H1 (cell line): ENCODE measurements at regions not wholly inside any gene's neighbourhood (a gene's known extent, or its start where the extent isn't known, plus 50 kb on each side); places are given as distances from the start of the nearest gene placed in this dataset.

Source experiments
- CTCF ChIA-PET: fragments of 300-600 bp; sonication (Branson Sonifier 250); formaldehyde crosslinking; loops from one replicate; lab custom pipeline; 2021; ENCODE audit not compliant: partially characterized antibody; lab: Charles Lee
- POLR2A ChIA-PET: fragments of 300-600 bp; sonication (Branson Sonifier 250); formaldehyde crosslinking; loops from one replicate; lab custom pipeline; 2021; ENCODE audit warnings: inconsistent platforms; ENCODE audit not compliant: partially characterized antibody; lab: Charles Lee
- DNase-seq, 2 experiments: peaks; one replicate each; pipeline versions ENCODE4 v3.0.0 to v3.0.0-alpha.2; 2010 to 2022; ENCODE audit warnings: low spot score in 2 of 2, low read depth in 1 of 2, mixed read lengths in 1 of 2
- FAIRE-seq: peaks from 2 replicates; lab custom pipeline; 2011; peaks lifted over from hg19 to GRCh38; lab: Jason Lieb, UNC
- H2AFZ ChIP-seq: 2 replicates; pipeline ENCODE4 v1.8.1; 2012; ENCODE audit warnings: low read length, inconsistent platforms
- H2AK5ac ChIP-seq: 2 replicates; pipeline ENCODE4 v1.6.1; 2013; ENCODE audit warnings: low read depth, low read length
- H2BK120ac ChIP-seq: replicated peaks from 2 replicates; pipeline ENCODE3; 2013; ENCODE audit warnings: low read depth, low read length, inconsistent platforms
- H2BK12ac ChIP-seq: 2 replicates; pipeline ENCODE4 v1.6.1; 2013; ENCODE audit warnings: low read depth, low read length
- H2BK15ac ChIP-seq: 2 replicates; pipeline ENCODE4 v1.6.1; 2013; ENCODE audit warnings: low read length
- H2BK20ac ChIP-seq: 2 replicates; pipeline ENCODE4 v1.6.1; 2013; ENCODE audit warnings: low read length
- H2BK5ac ChIP-seq: 2 replicates; pipeline ENCODE4 v1.6.1; 2013; ENCODE audit warnings: low read depth, low read length
- H3K14ac ChIP-seq: 2 replicates; pipeline ENCODE4 v1.6.1; 2013; ENCODE audit warnings: inconsistent platforms; ENCODE audit not compliant: insufficient read length
- H3K18ac ChIP-seq: 2 replicates; pipeline ENCODE4 v1.6.1; 2013; ENCODE audit warnings: low read length; ENCODE audit errors: extremely low read depth
- H3K23ac ChIP-seq: 2 replicates; pipeline ENCODE4 v1.6.1; 2013; ENCODE audit warnings: inconsistent platforms; ENCODE audit not compliant: insufficient read length
- H3K23me2 ChIP-seq: 2 replicates; pipeline ENCODE4 v1.6.1; 2013; ENCODE audit warnings: low read depth, low read length
- H3K27ac ChIP-seq: 2 replicates; pipeline ENCODE4 v1.6.1; 2011; ENCODE audit warnings: low read depth, low read length, inconsistent platforms
- H3K27me3 ChIP-seq, 4 experiments: replicated peaks in 1 of 4; 1 replicate in 1 of 4; 2 replicates in 3 of 4; pipeline versions ENCODE4 v1.6.1 to v1.8.1; 2011 to 2013; ENCODE audit warnings: low read length in 3 of 4, mild to moderate bottlenecking in 3 of 4, inconsistent platforms in 2 of 4, mixed read lengths in 2 of 4, moderate library complexity in 1 of 4; ENCODE audit not compliant: control insufficient read depth in 3 of 4, insufficient read depth in 3 of 4; ENCODE audit errors: extremely low read depth in 1 of 4
- H3K36me3 ChIP-seq, 4 experiments: 2 replicates each; pipeline versions ENCODE4 v1.6.1 to v1.8.1; 2011 to 2013; ENCODE audit warnings: mild to moderate bottlenecking in 4 of 4, low read length in 3 of 4, moderate library complexity in 2 of 4, control low read depth in 1 of 4, inconsistent platforms in 1 of 4; ENCODE audit not compliant: insufficient read depth in 4 of 4, control insufficient read depth in 2 of 4
- H3K4ac ChIP-seq: replicated peaks from 2 replicates; pipeline ENCODE3; 2013; ENCODE audit warnings: low read length, low read depth, mixed read lengths, inconsistent platforms; ENCODE audit not compliant: insufficient read length
- H3K4me1 ChIP-seq, 4 experiments: replicated peaks in 1 of 4; 1 replicate in 1 of 4; 2 replicates in 3 of 4; pipeline versions ENCODE4 v1.6.1 to v1.8.1; 2011 to 2013; ENCODE audit warnings: low read length in 3 of 4, inconsistent platforms in 2 of 4, mixed read lengths in 1 of 4; ENCODE audit not compliant: insufficient read depth in 4 of 4, control insufficient read depth in 3 of 4
- H3K4me2 ChIP-seq, 2 experiments: 2 replicates each; pipeline versions ENCODE4 v1.6.1 to v1.8.1; 2011 to 2013; ENCODE audit warnings: low read depth in 2 of 2, low read length in 2 of 2, control low read depth in 1 of 2, inconsistent platforms in 1 of 2, mild to moderate bottlenecking in 1 of 2; ENCODE audit not compliant: insufficient read depth in 1 of 2
- H3K4me3 ChIP-seq, 4 experiments: fragments of 200-600, 300-600 bp in 1 of 4; sonication (generic), shearing (Covaris generic), sonication (Bioruptor Twin) in 1 of 4; 2 replicates each; pipeline versions ENCODE4 v1.5.1 to v1.8.1; 2011 to 2016; ENCODE audit warnings: low read length in 4 of 4, low read depth in 3 of 4, control low read depth in 2 of 4, inconsistent platforms in 2 of 4, mild to moderate bottlenecking in 2 of 4, mixed read lengths in 1 of 4, moderate library complexity in 1 of 4; ENCODE audit not compliant: insufficient read depth in 2 of 4; ENCODE audit errors: extremely low read depth in 1 of 4
- H3K56ac ChIP-seq: replicated peaks from 2 replicates; pipeline ENCODE3; 2013; ENCODE audit warnings: low read depth, mild to moderate bottlenecking, mixed read lengths, low read length, inconsistent platforms; ENCODE audit not compliant: insufficient read length
- H3K79me1 ChIP-seq: 2 replicates; pipeline ENCODE4 v1.6.1; 2013; ENCODE audit warnings: low read depth, low read length, control low read depth
- H3K79me2 ChIP-seq, 2 experiments: 2 replicates each; pipeline versions ENCODE4 v1.6.1 to v1.8.1; 2012 to 2013; ENCODE audit warnings: low read length in 2 of 2, mild to moderate bottlenecking in 2 of 2, inconsistent platforms in 1 of 2; ENCODE audit not compliant: insufficient read depth in 2 of 2, control insufficient read depth in 1 of 2
- H3K9ac ChIP-seq, 4 experiments: replicated peaks in 1 of 4; 1 replicate in 1 of 4; 2 replicates in 3 of 4; pipeline versions ENCODE4 v1.6.1 to v1.8.1; 2011 to 2013; ENCODE audit warnings: low read depth in 3 of 4, low read length in 3 of 4, control low read depth in 2 of 4, mild to moderate bottlenecking in 2 of 4, moderate library complexity in 2 of 4, inconsistent platforms in 1 of 4; ENCODE audit errors: extremely low read depth in 1 of 4
- H3K9me3 ChIP-seq, 2 experiments: 2 replicates each; pipeline versions ENCODE4 v1.6.1 to v1.8.1; 2012 to 2013; ENCODE audit warnings: mild to moderate bottlenecking in 2 of 2, moderate library complexity in 2 of 2, control low read depth in 1 of 2, inconsistent platforms in 1 of 2, low read depth in 1 of 2, low read length in 1 of 2, mixed read lengths in 1 of 2; ENCODE audit not compliant: insufficient read depth in 2 of 2
- H4K20me1 ChIP-seq, 2 experiments: replicated peaks in 1 of 2; 2 replicates each; pipeline versions ENCODE3 to v1.8.1; 2011 to 2013; ENCODE audit warnings: inconsistent platforms in 2 of 2, low read length in 2 of 2, mild to moderate bottlenecking in 1 of 2; ENCODE audit not compliant: insufficient read depth in 2 of 2, control insufficient read depth in 1 of 2
- H4K5ac ChIP-seq: 2 replicates; pipeline ENCODE4 v1.6.1; 2013; ENCODE audit warnings: low read length, low read depth, mixed read lengths, inconsistent platforms; ENCODE audit not compliant: insufficient read length
- H4K8ac ChIP-seq: 2 replicates; pipeline ENCODE4 v1.8.0; 2013; ENCODE audit warnings: mild to moderate bottlenecking, moderate library complexity, low read length, inconsistent platforms; ENCODE audit not compliant: insufficient read depth; ENCODE audit errors: extremely low read depth
- H4K91ac ChIP-seq: replicated peaks from 2 replicates; pipeline ENCODE3; 2013; ENCODE audit warnings: low read length, mixed read lengths, inconsistent platforms; ENCODE audit not compliant: insufficient read length
- ATF2 ChIP-seq: IDR thresholded peaks from 2 replicates; pipeline ENCODE4 v1.6.1; 2012; ENCODE audit warnings: low read length, inconsistent platforms
- BACH1 ChIP-seq: IDR thresholded peaks from 2 replicates; pipeline ENCODE4 v1.6.1; 2012; ENCODE audit warnings: low read length, improper control_type of control experiment
- CEBPB ChIP-seq: IDR thresholded peaks from 2 replicates; pipeline ENCODE4 v1.6.1; 2012; ENCODE audit warnings: low read depth, low read length
- CTCF ChIP-seq, 3 experiments: IDR thresholded peaks; 1 replicate in 2 of 3; 2 replicates in 1 of 3; pipeline versions ENCODE4 v1.5.1 to v1.6.1; 2011; ENCODE audit warnings: low read length in 3 of 3, mild to moderate bottlenecking in 3 of 3, inconsistent platforms in 2 of 3, low read depth in 1 of 3, moderate library complexity in 1 of 3; ENCODE audit not compliant: insufficient read depth in 1 of 3; ENCODE audit errors: control extremely low read depth in 1 of 3
- EP300 ChIP-seq, 2 experiments: IDR thresholded peaks; 1 replicate in 1 of 2; 2 replicates in 1 of 2; pipeline ENCODE4 v1.6.1; 2011 to 2012; ENCODE audit warnings: low read depth in 2 of 2, low read length in 2 of 2, mild to moderate bottlenecking in 2 of 2, borderline replicate concordance in 1 of 2, inconsistent platforms in 1 of 2, moderate library complexity in 1 of 2
- MAFK ChIP-seq: IDR thresholded peaks from 2 replicates; pipeline ENCODE4 v1.6.1; 2012; ENCODE audit warnings: low read depth, mild to moderate bottlenecking, improper control_type of control experiment, low read length
- NANOG ChIP-seq: IDR thresholded peaks from 2 replicates; pipeline ENCODE4 v1.6.1; 2011; ENCODE audit warnings: low read length, low read depth, mild to moderate bottlenecking, inconsistent platforms; ENCODE audit not compliant: insufficient read depth, poor library complexity, severe bottlenecking
- RAD21 ChIP-seq, 2 experiments: IDR thresholded peaks in 1 of 2; conservative IDR thresholded peaks in 1 of 2; 2 replicates each; pipeline ENCODE4 v1.6.1; 2011; ENCODE audit warnings: low read depth in 2 of 2, low read length in 2 of 2, improper control_type of control experiment in 1 of 2, inconsistent platforms in 1 of 2, mild to moderate bottlenecking in 1 of 2, moderate library complexity in 1 of 2
- SAP30 ChIP-seq: fragments of 300-600 bp; sonication (generic); IDR thresholded peaks from 2 replicates; pipeline ENCODE4 v1.7.1; 2012; ENCODE audit warnings: low read length, moderate library complexity, mild to moderate bottlenecking, inconsistent platforms; ENCODE audit not compliant: insufficient read depth, insufficient replicate concordance
- SP1 ChIP-seq: IDR thresholded peaks from 2 replicates; pipeline ENCODE4 v1.6.1; 2011; ENCODE audit warnings: low read depth, low read length
- WGBS, 2 experiments: shearing (Covaris generic) in 1 of 2; methylation state at CpG; one replicate each; pipeline versions ENCODE4 v1.1.6 to v1.1.7; 2013 to 2015; ENCODE audit warnings: low lambda C conversion rate in 2 of 2, mixed read lengths in 2 of 2, inconsistent platforms in 1 of 2, low coverage in 1 of 2, missing lambda C conversion rate in 1 of 2; ENCODE audit not compliant: insufficient replicate concordance in 2 of 2, insufficient coverage in 1 of 2, insufficient read length in 1 of 2; ENCODE audit errors: extremely low coverage in 1 of 2, missing lambda C conversion rate in 1 of 2; 5-methylcytosine and 5-hydroxymethylcytosine counted together

GRCh38 chrX:125520029-125520428 is 200.4 kb downstream of the TEX13C start:
- H2BK15ac ChIP-seq, result no peak overlapping the region
- no peak overlapping the region for H3K56ac ChIP-seq
- no peak overlapping the region for H2BK120ac ChIP-seq
- no peaks in the 10 kb centered on the region for H3K27me3 ChIP-seq
- no peak overlapping the region for H2BK20ac ChIP-seq
- no peak overlapping the region for H3K23ac ChIP-seq
- H3K4ac ChIP-seq, result no peak overlapping the region
- CTCF ChIA-PET, result no interaction called here
- no peak overlapping the region for H3K27ac ChIP-seq
- no peaks in the 10 kb centered on the region for H3K79me1 ChIP-seq
- H3K4me1 ChIP-seq, result no peaks in the 10 kb centered on the region
- H4K5ac ChIP-seq, result no peak overlapping the region
- H2BK12ac ChIP-seq, result no peak overlapping the region
- H3K18ac ChIP-seq, result no peak overlapping the region
- no peak overlapping the region for H3K4me3 ChIP-seq
- no peak overlapping the region for H2AFZ ChIP-seq
- H4K91ac ChIP-seq, result no peak overlapping the region
- no peaks in the 10 kb centered on the region for H3K79me2 ChIP-seq
- H3K23me2 ChIP-seq, result no peaks in the 10 kb centered on the region
- H4K20me1 ChIP-seq, result no peaks in the 10 kb centered on the region
- POLR2A ChIA-PET, result no interaction called here
- H3K4me2 ChIP-seq, result no peak overlapping the region
- WGBS, 2 experiments, result 100% methylated on average over 1 of the region's 1 CpG; no CpG with 5 or more reads in 1 of the 2 experiments
- no peaks in the 10 kb centered on the region for H3K36me3 ChIP-seq
- no peak for DNase-seq
- H3K14ac ChIP-seq, result no peak overlapping the region
- no peak overlapping the region for H2BK5ac ChIP-seq
- no peak for FAIRE-seq
- no peak overlapping the region for H4K8ac ChIP-seq
- no peak overlapping the region for H3K9ac ChIP-seq
- H3K9me3 ChIP-seq, result no peaks in the 10 kb centered on the region
- H2AK5ac ChIP-seq, result no peak overlapping the region
- TF ChIP-seq RAD21 (IDR thresholded peaks at IDR 0.05 in 1 of 2, conservative IDR thresholded peaks at IDR 0.05 in 1 of 2; ENCODE audit: low read depth in 2 of 2, low read length in 2 of 2) (no peak), MAFK (no peak), CEBPB (no peak), EP300 (IDR thresholded peaks at IDR 0.05; ENCODE audit: borderline replicate concordance in 1 of 2, low read depth in 2 of 2, low read length in 2 of 2) (no peak), SP1 (no peak), CTCF (IDR thresholded peaks at IDR 0.05; ENCODE audit: control extremely low read depth in 1 of 3, insufficient read depth in 1 of 3, low read depth in 1 of 3, low read length in 3 of 3) (no peak), ATF2 (no peak), BACH1 (no peak), SAP30 (no peak), NANOG (no peak)
